GM12874 (cell line): ENCODE measurements at regions not wholly inside any gene's neighbourhood (a gene's known extent, or its start where the extent isn't known, plus 50 kb on each side); places are given as distances from the start of the nearest gene placed in this dataset.

Source experiments
- CTCF ChIP-seq: IDR thresholded peaks from 2 replicates; pipeline ENCODE4 v1.5.1; 2011; ENCODE audit warnings: low read depth, mild to moderate bottlenecking, control low read depth, low read length, moderate library complexity; ENCODE audit not compliant: insufficient read depth

- TF ChIP-seq CTCF, result no peak
Observed at GRCh38 chr17:77302682-77303081, 161.9 kb downstream of the SEC14L1 start.

GRCh38 chr17:77303620-77304019 is 162.9 kb downstream of the SEC14L1 start:
- TF ChIP-seq CTCF, result no peak

GRCh38 chr17:77304051-77304745 is 163.4 kb downstream of the SEC14L1 start:
- no peak for TF ChIP-seq CTCF

- no peak for TF ChIP-seq CTCF
Observed at GRCh38 chr17:77304746-77305473, 164.1 kb downstream of the SEC14L1 start.

- no peak for TF ChIP-seq CTCF
Observed at GRCh38 chr17:77306048-77306789, 165.4 kb downstream of the SEC14L1 start.

- no peak for TF ChIP-seq CTCF
Observed at GRCh38 chr17:77306790-77307478, 166.2 kb downstream of the SEC14L1 start.
